GM10266 (cell line): ENCODE measurements at regions not wholly inside any gene's neighbourhood (a gene's known extent, or its start where the extent isn't known, plus 50 kb on each side); places are given as distances from the start of the nearest gene placed in this dataset.

Experiments used
- DNase-seq: peaks from one replicate; pipeline ENCODE4 v3.0.0; 2012; ENCODE audit errors: extremely low spot score
- TF ChIP-seq, protein P1 (sequence below): IDR thresholded peaks from 2 replicates; pipeline ENCODE4 v1.5.1; 2012; ENCODE audit warnings: mild to moderate bottlenecking, low read depth; ENCODE audit not compliant: control insufficient read depth, insufficient read depth; ENCODE audit errors: missing control alignments

DNA sequence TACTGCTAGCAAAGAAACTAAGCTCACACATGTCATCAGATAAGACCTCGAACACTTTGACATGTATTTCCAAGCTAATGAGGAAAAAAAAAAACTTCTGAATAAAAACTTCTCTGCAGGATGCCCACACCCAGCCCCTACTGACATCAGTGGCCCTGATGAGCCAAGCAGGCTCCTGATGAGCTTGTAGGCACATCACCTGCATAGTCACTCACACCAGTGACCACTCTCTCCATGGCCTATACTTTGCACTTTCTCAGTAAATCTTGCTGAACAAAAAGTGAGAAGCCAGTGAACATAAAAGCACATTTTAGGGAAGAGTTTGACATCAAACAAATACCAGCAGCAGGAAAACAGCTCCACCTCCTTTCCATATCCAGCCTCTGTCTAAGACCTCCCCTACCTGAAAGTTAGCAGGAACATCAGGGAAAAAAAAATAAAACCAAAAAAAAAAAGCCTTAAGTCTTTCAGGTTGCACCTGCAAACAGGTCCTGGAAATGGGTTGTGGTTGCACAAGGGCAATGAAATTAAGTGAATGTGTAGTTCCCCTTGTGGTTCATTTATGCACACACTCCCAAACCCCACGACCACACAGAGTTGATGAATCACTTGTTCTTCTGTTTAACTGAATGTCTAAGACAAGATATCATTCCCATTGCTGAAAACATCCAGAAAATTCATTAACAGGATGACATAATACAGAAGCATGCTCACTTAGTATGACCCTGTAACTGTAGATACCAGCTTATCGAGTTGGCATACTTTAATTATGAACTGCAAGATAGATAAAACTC lies 205.2 kb upstream of the PDE1C start:
- TF ChIP-seq, protein P1, sequence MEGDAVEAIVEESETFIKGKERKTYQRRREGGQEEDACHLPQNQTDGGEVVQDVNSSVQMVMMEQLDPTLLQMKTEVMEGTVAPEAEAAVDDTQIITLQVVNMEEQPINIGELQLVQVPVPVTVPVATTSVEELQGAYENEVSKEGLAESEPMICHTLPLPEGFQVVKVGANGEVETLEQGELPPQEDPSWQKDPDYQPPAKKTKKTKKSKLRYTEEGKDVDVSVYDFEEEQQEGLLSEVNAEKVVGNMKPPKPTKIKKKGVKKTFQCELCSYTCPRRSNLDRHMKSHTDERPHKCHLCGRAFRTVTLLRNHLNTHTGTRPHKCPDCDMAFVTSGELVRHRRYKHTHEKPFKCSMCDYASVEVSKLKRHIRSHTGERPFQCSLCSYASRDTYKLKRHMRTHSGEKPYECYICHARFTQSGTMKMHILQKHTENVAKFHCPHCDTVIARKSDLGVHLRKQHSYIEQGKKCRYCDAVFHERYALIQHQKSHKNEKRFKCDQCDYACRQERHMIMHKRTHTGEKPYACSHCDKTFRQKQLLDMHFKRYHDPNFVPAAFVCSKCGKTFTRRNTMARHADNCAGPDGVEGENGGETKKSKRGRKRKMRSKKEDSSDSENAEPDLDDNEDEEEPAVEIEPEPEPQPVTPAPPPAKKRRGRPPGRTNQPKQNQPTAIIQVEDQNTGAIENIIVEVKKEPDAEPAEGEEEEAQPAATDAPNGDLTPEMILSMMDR = no peak
- no peak for DNase-seq

DNA sequence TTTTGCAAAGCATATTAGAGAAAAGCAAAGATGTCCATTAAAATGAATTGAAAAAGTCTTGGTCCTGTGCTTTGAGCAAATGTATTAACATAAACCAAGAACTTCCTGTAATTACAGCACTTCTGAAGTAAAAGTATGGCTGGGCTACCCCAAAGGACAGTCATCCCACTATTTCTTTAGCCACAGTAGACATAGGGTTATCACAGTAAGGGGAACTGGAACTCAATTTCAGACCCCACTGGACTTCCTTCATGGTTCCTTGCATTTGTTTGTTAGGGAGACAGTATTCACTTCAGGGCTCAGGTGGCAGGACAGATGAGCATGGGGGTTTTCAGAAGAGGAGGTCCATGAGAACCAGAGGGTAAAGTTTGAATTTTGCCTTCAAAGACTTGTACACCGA lies 203.1 kb upstream of the PDE1C start:
- DNase-seq = no peak
- TF ChIP-seq, protein P1 = no peak

DNA sequence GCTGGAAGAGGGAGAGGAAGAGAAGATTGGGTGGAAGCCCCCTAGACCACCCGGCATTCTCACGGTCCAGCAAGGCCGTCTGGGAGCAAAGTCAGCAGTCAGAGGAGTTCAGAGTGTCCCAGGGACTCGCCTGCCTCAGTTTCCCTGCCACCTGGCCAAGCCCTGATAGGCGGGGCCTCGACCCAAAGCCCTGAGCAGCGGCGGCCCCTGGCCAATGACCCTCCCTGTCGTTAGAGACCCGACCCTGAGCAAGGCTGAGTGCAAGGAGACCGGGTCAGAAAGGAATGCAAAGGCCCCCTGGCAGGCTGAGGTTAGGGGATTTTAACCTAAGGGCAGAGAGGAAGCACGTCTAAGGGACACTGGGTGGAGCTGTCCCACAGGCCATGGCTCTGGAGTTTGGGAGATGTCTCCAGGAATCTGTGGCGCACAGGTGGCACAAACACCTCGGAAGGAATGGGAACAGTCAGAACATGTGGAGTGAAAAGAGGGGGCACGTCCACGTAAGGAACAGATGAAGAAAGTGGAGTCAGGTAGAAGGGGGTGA lies 196.8 kb upstream of the PDE1C start:
- no peak for DNase-seq
- TF ChIP-seq, protein P1 = no peak

DNA sequence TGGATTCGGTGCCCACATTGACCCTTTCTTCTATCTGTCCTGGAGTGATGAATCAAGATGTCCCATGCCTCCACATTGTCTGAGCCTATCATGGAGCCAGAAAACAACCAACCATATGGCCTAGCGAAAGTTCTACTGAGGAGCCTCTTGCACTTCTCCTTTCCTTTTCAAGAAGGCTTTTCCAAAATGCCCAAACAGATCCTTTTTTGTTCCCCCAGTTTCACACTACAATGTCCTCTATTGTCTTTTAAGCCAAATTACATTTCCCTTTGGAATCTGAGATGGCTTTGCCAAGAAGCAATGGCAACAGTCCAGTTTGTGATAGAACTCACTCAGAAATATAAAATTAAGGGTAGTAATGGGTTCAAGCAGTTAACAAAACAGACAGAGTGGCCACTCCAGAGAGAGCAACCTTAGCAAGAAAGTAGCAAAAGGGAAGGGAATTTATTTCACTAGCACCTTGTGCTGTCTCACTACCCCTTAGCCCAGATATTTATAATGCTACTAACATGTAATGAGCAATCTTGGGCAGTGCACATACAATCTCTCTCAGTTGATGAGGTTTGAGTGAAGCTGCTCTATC lies 194.6 kb upstream of the PDE1C start:
- TF ChIP-seq, protein P1 = no peak

GRCh38 chr7:32263611-32264010 lies 193.4 kb upstream of the PDE1C start:
- DNase-seq = no peak
- TF ChIP-seq, protein P1 = no peak

More for the DNA sequence above, 194.6 kb upstream of the PDE1C start:
- no peak for DNase-seq

- TF ChIP-seq, protein P1 = no peak
- DNase-seq = no peak
Observed at GRCh38 chr7:32262315-32262714, 192.1 kb upstream of the PDE1C start.
